WTC11 (cell line): ENCODE measurements at regions not wholly inside any gene's neighbourhood (a gene's known extent, or its start where the extent isn't known, plus 50 kb on each side); places are given as distances from the start of the nearest gene placed in this dataset.

Experiments used
- ATAC-seq: fragments of 200-7000 bp; cut with Tn5 transposase; 2 replicates; pipeline ENCODE4 v1.10.0; 2021; ENCODE audit warnings: mild to moderate bottlenecking, moderate library complexity
- CTCF ChIA-PET: fragments of 300-600 bp; sonication (Branson Sonifier 250); formaldehyde crosslinking; loops from one replicate; lab custom pipeline; 2021; ENCODE audit warnings: antibody characterized with exemption; lab: Charles Lee
- POLR2A ChIA-PET: fragments of 350-600 bp; sonication (Branson Sonifier 250); formaldehyde crosslinking; loops from one replicate; lab custom pipeline; 2021; ENCODE audit warnings: antibody characterized with exemption; lab: Charles Lee
- DNase-seq: peaks from one replicate; pipeline ENCODE4 v3.0.0; 2021; ENCODE audit warnings: low spot score
- H3K27ac Mint-ChIP-seq: 2 replicates; pipeline ENCODE4 v1.8.0; 2021; ENCODE audit warnings: mixed read lengths
- H3K27me3 Mint-ChIP-seq: 2 replicates; pipeline ENCODE4 v1.8.0; 2021; ENCODE audit warnings: low read depth, mild to moderate bottlenecking, moderate library complexity, mixed read lengths
- H3K36me3 Mint-ChIP-seq: 2 replicates; pipeline ENCODE4 v1.8.0; 2021; ENCODE audit warnings: mixed read lengths
- H3K4me1 Mint-ChIP-seq: 2 replicates; pipeline ENCODE4 v1.8.0; 2022; ENCODE audit warnings: mixed read lengths
- H3K4me3 Mint-ChIP-seq: 2 replicates; pipeline ENCODE4 v1.8.0; 2021; ENCODE audit warnings: mild to moderate bottlenecking, moderate library complexity, mixed read lengths
- H3K9me3 Mint-ChIP-seq: 2 replicates; pipeline ENCODE4 v1.8.0; 2021; ENCODE audit warnings: mixed read lengths
- ARID4B ChIP-seq: sonication (generic); formaldehyde crosslinking; IDR thresholded peaks from 2 replicates; pipeline ENCODE4 v1.8.0; 2023; ENCODE audit warnings: missing genetic modification reagents, mild to moderate bottlenecking, borderline replicate concordance
- ATF6 ChIP-seq: sonication (generic); formaldehyde crosslinking; IDR thresholded peaks from 2 replicates; pipeline ENCODE4 v1.8.1; 2023; ENCODE audit warnings: mild to moderate bottlenecking, missing genetic modification reagents
- CREB1 ChIP-seq: sonication (generic); formaldehyde crosslinking; IDR thresholded peaks from 2 replicates; pipeline ENCODE4 v1.8.0; 2023; ENCODE audit warnings: mild to moderate bottlenecking, missing genetic modification reagents
- FOXP4 ChIP-seq: sonication (generic); formaldehyde crosslinking; IDR thresholded peaks from 2 replicates; pipeline ENCODE4 v1.8.0; 2022; ENCODE audit warnings: mild to moderate bottlenecking, missing genetic modification reagents
- GRHL2 ChIP-seq: fragments of 250-450 bp; sonication (Bioruptor Pico); IDR thresholded peaks from 2 replicates; pipeline ENCODE4 v1.8.0; 2022; ENCODE audit warnings: mild to moderate bottlenecking, moderate library complexity; ENCODE audit not compliant: insufficient replicate concordance, severe bottlenecking
- GTF2I ChIP-seq: fragments of 250-450 bp; sonication (Bioruptor Pico); conservative IDR thresholded peaks from 2 replicates; pipeline ENCODE4 v1.4.0; 2021; ENCODE audit warnings: mild to moderate bottlenecking
- KAT7 ChIP-seq: sonication (generic); formaldehyde crosslinking; IDR thresholded peaks from 2 replicates; pipeline ENCODE4 v1.8.1; 2023; ENCODE audit warnings: missing genetic modification reagents, mild to moderate bottlenecking, borderline replicate concordance
- NR1H2 ChIP-seq: sonication (generic); formaldehyde crosslinking; IDR thresholded peaks from 2 replicates; pipeline ENCODE4 v1.9.0; 2021; ENCODE audit warnings: mild to moderate bottlenecking, moderate library complexity, missing genetic modification reagents
- OVOL2 ChIP-seq: fragments of 250-450 bp; sonication (Bioruptor Pico); IDR thresholded peaks from 2 replicates; pipeline ENCODE4 v1.9.0; 2021; ENCODE audit warnings: mild to moderate bottlenecking, borderline replicate concordance
- PRDM15 ChIP-seq: sonication (generic); formaldehyde crosslinking; IDR thresholded peaks from 2 replicates; pipeline ENCODE4 v1.8.0; 2022; ENCODE audit warnings: missing genetic modification reagents
- SMAD4 ChIP-seq: sonication (generic); formaldehyde crosslinking; IDR thresholded peaks from 2 replicates; pipeline ENCODE4 v1.8.0; 2022; ENCODE audit warnings: mild to moderate bottlenecking, missing genetic modification reagents
- USF2 ChIP-seq: sonication (generic); formaldehyde crosslinking; IDR thresholded peaks from 2 replicates; pipeline ENCODE4 v1.8.1; 2023; ENCODE audit warnings: mild to moderate bottlenecking, missing genetic modification reagents, moderate library complexity
- TF ChIP-seq, protein P1 (sequence below): fragments of 250-450 bp; sonication (Bioruptor Pico); IDR thresholded peaks from 2 replicates; pipeline ENCODE4 v1.9.0; 2021; ENCODE audit warnings: mild to moderate bottlenecking
- TF ChIP-seq, protein P2 (sequence below): sonication (generic); formaldehyde crosslinking; IDR thresholded peaks from 2 replicates; pipeline ENCODE4 v1.8.1; 2023; ENCODE audit warnings: mild to moderate bottlenecking, missing genetic modification reagents, borderline replicate concordance

GRCh38 chr2:181771356-181771755 lies 91.0 kb upstream of the NEUROD1 start (continued):
- TF ChIP-seq ARID4B (CRISPR knock-in tag) (no peak), NR1H2 (no peak)

DNA sequence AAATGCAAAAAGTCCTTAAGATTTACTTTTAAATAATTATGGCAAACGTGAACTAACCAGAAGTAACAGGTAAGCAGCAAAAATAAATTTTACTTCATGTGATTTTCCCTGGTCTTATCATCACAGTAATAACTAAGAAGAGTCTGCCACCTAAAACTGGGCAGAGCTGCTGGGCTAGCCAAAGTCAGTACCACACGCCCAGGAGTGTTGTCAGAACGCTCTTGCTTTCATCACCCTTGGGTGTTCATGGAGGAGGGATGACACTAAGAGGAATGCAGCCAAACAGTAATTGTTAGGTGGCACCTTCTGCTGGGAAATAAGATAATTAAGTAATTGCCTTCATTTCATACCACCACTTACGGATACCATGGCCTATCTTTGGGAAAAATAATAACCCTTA lies 92.0 kb upstream of the NEUROD1 start:
- H3K36me3 Mint-ChIP-seq = no peaks in the 10 kb centered on the region
- ChIA-PET POLR2A (no interaction called here), CTCF (no interaction called here)
- H3K27me3 Mint-ChIP-seq = no peaks in the 10 kb centered on the region
- H3K9me3 Mint-ChIP-seq = peaks cover 3% of the 10 kb centered on the region; the same call in 1 of the 2 replicates
- 0 out of 2 replicates have a peak, but pooled peaks cover 5% of the 10 kb centered on the region for H3K4me1 Mint-ChIP-seq
- ATAC-seq (no peak), DNase-seq (no peak)
- TF ChIP-seq FOXP4 (CRISPR knock-in tag) = no peak
- no peak for TF ChIP-seq KAT7
- TF ChIP-seq, protein P1, sequence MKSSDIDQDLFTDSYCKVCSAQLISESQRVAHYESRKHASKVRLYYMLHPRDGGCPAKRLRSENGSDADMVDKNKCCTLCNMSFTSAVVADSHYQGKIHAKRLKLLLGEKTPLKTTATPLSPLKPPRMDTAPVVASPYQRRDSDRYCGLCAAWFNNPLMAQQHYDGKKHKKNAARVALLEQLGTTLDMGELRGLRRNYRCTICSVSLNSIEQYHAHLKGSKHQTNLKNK = no peak
- TF ChIP-seq USF2 (CRISPR knock-in tag) = no peak
- TF ChIP-seq PRDM15 (CRISPR knock-in tag) = no peak
- TF ChIP-seq GRHL2 (CRISPR knock-in tag) = no peak
- no peak for TF ChIP-seq ATF6 (CRISPR knock-in tag)
- TF ChIP-seq GTF2I (CRISPR knock-in tag) = no peak
- TF ChIP-seq, protein P2, sequence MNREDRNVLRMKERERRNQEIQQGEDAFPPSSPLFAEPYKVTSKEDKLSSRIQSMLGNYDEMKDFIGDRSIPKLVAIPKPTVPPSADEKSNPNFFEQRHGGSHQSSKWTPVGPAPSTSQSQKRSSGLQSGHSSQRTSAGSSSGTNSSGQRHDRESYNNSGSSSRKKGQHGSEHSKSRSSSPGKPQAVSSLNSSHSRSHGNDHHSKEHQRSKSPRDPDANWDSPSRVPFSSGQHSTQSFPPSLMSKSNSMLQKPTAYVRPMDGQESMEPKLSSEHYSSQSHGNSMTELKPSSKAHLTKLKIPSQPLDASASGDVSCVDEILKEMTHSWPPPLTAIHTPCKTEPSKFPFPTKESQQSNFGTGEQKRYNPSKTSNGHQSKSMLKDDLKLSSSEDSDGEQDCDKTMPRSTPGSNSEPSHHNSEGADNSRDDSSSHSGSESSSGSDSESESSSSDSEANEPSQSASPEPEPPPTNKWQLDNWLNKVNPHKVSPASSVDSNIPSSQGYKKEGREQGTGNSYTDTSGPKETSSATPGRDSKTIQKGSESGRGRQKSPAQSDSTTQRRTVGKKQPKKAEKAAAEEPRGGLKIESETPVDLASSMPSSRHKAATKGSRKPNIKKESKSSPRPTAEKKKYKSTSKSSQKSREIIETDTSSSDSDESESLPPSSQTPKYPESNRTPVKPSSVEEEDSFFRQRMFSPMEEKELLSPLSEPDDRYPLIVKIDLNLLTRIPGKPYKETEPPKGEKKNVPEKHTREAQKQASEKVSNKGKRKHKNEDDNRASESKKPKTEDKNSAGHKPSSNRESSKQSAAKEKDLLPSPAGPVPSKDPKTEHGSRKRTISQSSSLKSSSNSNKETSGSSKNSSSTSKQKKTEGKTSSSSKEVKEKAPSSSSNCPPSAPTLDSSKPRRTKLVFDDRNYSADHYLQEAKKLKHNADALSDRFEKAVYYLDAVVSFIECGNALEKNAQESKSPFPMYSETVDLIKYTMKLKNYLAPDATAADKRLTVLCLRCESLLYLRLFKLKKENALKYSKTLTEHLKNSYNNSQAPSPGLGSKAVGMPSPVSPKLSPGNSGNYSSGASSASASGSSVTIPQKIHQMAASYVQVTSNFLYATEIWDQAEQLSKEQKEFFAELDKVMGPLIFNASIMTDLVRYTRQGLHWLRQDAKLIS = no peak
- TF ChIP-seq CREB1 (CRISPR knock-in tag) = no peak
- no peak for TF ChIP-seq SMAD4
- no peak for TF ChIP-seq OVOL2 (CRISPR knock-in tag)
- H3K4me3 Mint-ChIP-seq = no peak overlapping the region
- H3K27ac Mint-ChIP-seq = no peak overlapping the region
